ENCODE measurements at regions not wholly inside any gene's neighbourhood (a gene's known extent, or its start where the extent isn't known, plus 50 kb on each side); places are given as distances from the start of the nearest gene placed in this dataset.
"Not testable (repeated sequence)": the region's sequence is repeated elsewhere in the genome, so short reads cannot be mapped to it uniquely, and the experiment has no call there.

GRCh38 chr5:18736051-18736398 is 1101.8 kb downstream of the TAF11L14 start:
- DNase-seq (ENCODE audit: low spot score): no peak

GRCh38 chr5:18736736-18737135 is 1102.5 kb downstream of the TAF11L14 start:
- not testable (repeated sequence) for DNase-seq (ENCODE audit: low spot score)

- DNase-seq (ENCODE audit: low spot score): no peak
Measured at GRCh38 chr5:18740301-18740700, 1106.0 kb downstream of the TAF11L14 start.

- DNase-seq (ENCODE audit: low spot score): no peak
Measured at GRCh38 chr5:18742830-18743229, 1108.6 kb downstream of the TAF11L14 start.

GRCh38 chr5:18744441-18744840 is 1110.2 kb downstream of the TAF11L14 start:
- peak; percentile 3 for DNase-seq (ENCODE audit: low spot score)

GRCh38 chr5:18745042-18745987 is 1111.1 kb downstream of the TAF11L14 start:
- peak; percentile 28 for DNase-seq (ENCODE audit: low spot score)

- peak; percentile 64 for DNase-seq (ENCODE audit: low spot score)
Measured at GRCh38 chr5:18745988-18746615, 1111.8 kb downstream of the TAF11L14 start.

GRCh38 chr5:18749763-18750162 is 1115.5 kb downstream of the TAF11L14 start:
- DNase-seq (ENCODE audit: low spot score): no peak

GRCh38 chr5:18752317-18752716 is 1118.1 kb downstream of the TAF11L14 start:
- no peak for DNase-seq (ENCODE audit: low spot score)

- no peak for DNase-seq (ENCODE audit: low spot score)
Measured at GRCh38 chr5:18754201-18754600, 1119.9 kb downstream of the TAF11L14 start.

- DNase-seq (ENCODE audit: low spot score): no peak
Measured at GRCh38 chr5:18761801-18762200, 1127.5 kb downstream of the TAF11L14 start.

GRCh38 chr5:18764161-18764560 is 1129.9 kb downstream of the TAF11L14 start:
- DNase-seq (ENCODE audit: low spot score): no peak

- DNase-seq (ENCODE audit: low spot score): no peak
Measured at GRCh38 chr5:18765304-18765703, 1131.0 kb downstream of the TAF11L14 start.

GRCh38 chr5:18771097-18771610 is 1136.9 kb downstream of the TAF11L14 start:
- DNase-seq (ENCODE audit: low spot score): no peak

- peak; percentile 6 for DNase-seq (ENCODE audit: low spot score)
Measured at GRCh38 chr5:18772475-18772874, 1138.2 kb downstream of the TAF11L14 start.

- no peak for DNase-seq (ENCODE audit: low spot score)
Measured at GRCh38 chr5:18778225-18778624, 1144.0 kb downstream of the TAF11L14 start.

- DNase-seq (ENCODE audit: low spot score): no peak
Measured at GRCh38 chr5:18789218-18789998, 1155.1 kb downstream of the TAF11L14 start.

- DNase-seq (ENCODE audit: low spot score): no peak
Measured at GRCh38 chr5:18792145-18792544, 1157.9 kb downstream of the TAF11L14 start.

- DNase-seq (ENCODE audit: low spot score): no peak
Measured at GRCh38 chr5:18797222-18797621, 1163.0 kb downstream of the TAF11L14 start.

- DNase-seq (ENCODE audit: low spot score): no peak
Measured at GRCh38 chr5:18798058-18798457, 1163.8 kb downstream of the TAF11L14 start.

GRCh38 chr5:18799482-18800128 is 1165.3 kb downstream of the TAF11L14 start:
- DNase-seq (ENCODE audit: low spot score): no peak

All from CD4-positive, alpha-beta T cell treated with Interleukin-6 at 100 ng/mL for 8 hours (primary cell).